Type B pancreatic cell (in vitro differentiated cells): ENCODE measurements at regions not wholly inside any gene's neighbourhood (a gene's known extent, or its start where the extent isn't known, plus 50 kb on each side); places are given as distances from the start of the nearest gene placed in this dataset.
A peak's percentile ranks its signal among the peaks of the same experiment; 100 is the strongest.

Experiments used
- DNase-seq: peaks from one replicate; pipeline ENCODE4 v3.0.0; 2021; ENCODE audit warnings: mixed read lengths; ENCODE audit not compliant: unreplicated experiment; ENCODE audit errors: extremely low spot score
- H3K27ac Mint-ChIP-seq: 2 replicates; pipeline ENCODE4 v1.8.0; 2021; ENCODE audit warnings: mild to moderate bottlenecking, mixed read lengths
- H3K27me3 Mint-ChIP-seq: 2 replicates; pipeline ENCODE4 v1.8.0; 2021; ENCODE audit warnings: mixed read lengths
- H3K36me3 Mint-ChIP-seq: 2 replicates; pipeline ENCODE4 v1.8.0; 2021; ENCODE audit warnings: mixed read lengths
- H3K4me1 Mint-ChIP-seq: one replicate; pipeline ENCODE4 v1.8.0; 2021; ENCODE audit warnings: mixed read lengths; ENCODE audit not compliant: unreplicated experiment
- H3K4me3 Mint-ChIP-seq: 2 replicates; pipeline ENCODE4 v1.8.0; 2021; ENCODE audit warnings: mild to moderate bottlenecking, mixed read lengths
- H3K9me3 Mint-ChIP-seq: 2 replicates; pipeline ENCODE4 v1.8.0; 2021; ENCODE audit warnings: mixed read lengths
- TF ChIP-seq, protein P1 (sequence below): fragments of 200-600 bp; sonication (generic); conservative IDR thresholded peaks from 2 replicates; pipeline ENCODE4 v1.5.0; 2021; ENCODE audit warnings: antibody characterized with exemption, mild to moderate bottlenecking

- H3K27ac Mint-ChIP-seq = no peak overlapping the region
- TF ChIP-seq, protein P1, sequence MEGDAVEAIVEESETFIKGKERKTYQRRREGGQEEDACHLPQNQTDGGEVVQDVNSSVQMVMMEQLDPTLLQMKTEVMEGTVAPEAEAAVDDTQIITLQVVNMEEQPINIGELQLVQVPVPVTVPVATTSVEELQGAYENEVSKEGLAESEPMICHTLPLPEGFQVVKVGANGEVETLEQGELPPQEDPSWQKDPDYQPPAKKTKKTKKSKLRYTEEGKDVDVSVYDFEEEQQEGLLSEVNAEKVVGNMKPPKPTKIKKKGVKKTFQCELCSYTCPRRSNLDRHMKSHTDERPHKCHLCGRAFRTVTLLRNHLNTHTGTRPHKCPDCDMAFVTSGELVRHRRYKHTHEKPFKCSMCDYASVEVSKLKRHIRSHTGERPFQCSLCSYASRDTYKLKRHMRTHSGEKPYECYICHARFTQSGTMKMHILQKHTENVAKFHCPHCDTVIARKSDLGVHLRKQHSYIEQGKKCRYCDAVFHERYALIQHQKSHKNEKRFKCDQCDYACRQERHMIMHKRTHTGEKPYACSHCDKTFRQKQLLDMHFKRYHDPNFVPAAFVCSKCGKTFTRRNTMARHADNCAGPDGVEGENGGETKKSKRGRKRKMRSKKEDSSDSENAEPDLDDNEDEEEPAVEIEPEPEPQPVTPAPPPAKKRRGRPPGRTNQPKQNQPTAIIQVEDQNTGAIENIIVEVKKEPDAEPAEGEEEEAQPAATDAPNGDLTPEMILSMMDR = peak; percentile 51
- H3K9me3 Mint-ChIP-seq = no peaks in the 10 kb centered on the region
- H3K27me3 Mint-ChIP-seq = no peaks in the 10 kb centered on the region
- H3K36me3 Mint-ChIP-seq = no peaks in the 10 kb centered on the region
- no peak overlapping the region for H3K4me3 Mint-ChIP-seq
- no peak for DNase-seq
- peaks cover 3% of the 10 kb centered on the region for H3K4me1 Mint-ChIP-seq
These were observed 72.4 kb upstream of the CXCL12 start for GRCh38 chr10:44457259-44457658.

GRCh38 chr10:44458671-44459413 lies 73.9 kb upstream of the CXCL12 start:
- DNase-seq = no peak
- Mint-ChIP-seq H3K36me3 (no peaks in the 10 kb centered on the region), H3K4me3 (no peak overlapping the region), H3K9me3 (no peaks in the 10 kb centered on the region), H3K27me3 (no peaks in the 10 kb centered on the region), H3K4me1 (peaks cover 16% of the 10 kb centered on the region), H3K27ac (no peak overlapping the region)
- TF ChIP-seq, protein P1 = no peak

DNA sequence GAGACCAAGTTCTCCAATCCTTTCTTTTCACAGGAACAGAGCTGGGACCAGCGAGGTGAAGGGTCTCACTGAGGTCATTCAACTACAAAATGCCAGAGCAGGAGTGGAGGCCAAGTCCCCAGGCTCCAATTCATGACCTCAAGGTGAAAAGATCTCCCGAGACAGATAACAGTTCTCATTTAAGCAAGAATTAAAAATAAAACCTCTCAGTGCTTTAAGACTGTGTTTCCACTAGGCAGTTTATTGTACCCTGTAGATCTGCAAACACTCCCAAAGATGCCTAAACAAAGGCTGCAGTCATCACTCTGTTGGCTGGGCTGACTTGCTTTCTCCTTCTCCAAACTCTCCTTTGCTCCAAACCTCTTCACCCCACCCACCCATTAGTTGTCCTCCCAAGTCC lies 74.8 kb upstream of the CXCL12 start:
- no peak overlapping the region for H3K27ac Mint-ChIP-seq
- no peaks in the 10 kb centered on the region for H3K9me3 Mint-ChIP-seq
- TF ChIP-seq, protein P1 = no peak

GRCh38 chr10:44460416-44460815 lies 75.5 kb upstream of the CXCL12 start:
- H3K9me3 Mint-ChIP-seq = no peaks in the 10 kb centered on the region
- H3K27me3 Mint-ChIP-seq = no peaks in the 10 kb centered on the region
- H3K36me3 Mint-ChIP-seq = no peaks in the 10 kb centered on the region
- TF ChIP-seq, protein P1 = no peak
- DNase-seq = no peak
- peaks cover 28% of the 10 kb centered on the region for H3K4me1 Mint-ChIP-seq
- H3K27ac Mint-ChIP-seq = no peak overlapping the region
- no peak overlapping the region for H3K4me3 Mint-ChIP-seq

More for the DNA sequence above, 74.8 kb upstream of the CXCL12 start:
- no peaks in the 10 kb centered on the region for H3K36me3 Mint-ChIP-seq
- no peaks in the 10 kb centered on the region for H3K27me3 Mint-ChIP-seq
- H3K4me3 Mint-ChIP-seq = no peak overlapping the region
- DNase-seq = no peak
- peaks cover 22% of the 10 kb centered on the region for H3K4me1 Mint-ChIP-seq

DNA sequence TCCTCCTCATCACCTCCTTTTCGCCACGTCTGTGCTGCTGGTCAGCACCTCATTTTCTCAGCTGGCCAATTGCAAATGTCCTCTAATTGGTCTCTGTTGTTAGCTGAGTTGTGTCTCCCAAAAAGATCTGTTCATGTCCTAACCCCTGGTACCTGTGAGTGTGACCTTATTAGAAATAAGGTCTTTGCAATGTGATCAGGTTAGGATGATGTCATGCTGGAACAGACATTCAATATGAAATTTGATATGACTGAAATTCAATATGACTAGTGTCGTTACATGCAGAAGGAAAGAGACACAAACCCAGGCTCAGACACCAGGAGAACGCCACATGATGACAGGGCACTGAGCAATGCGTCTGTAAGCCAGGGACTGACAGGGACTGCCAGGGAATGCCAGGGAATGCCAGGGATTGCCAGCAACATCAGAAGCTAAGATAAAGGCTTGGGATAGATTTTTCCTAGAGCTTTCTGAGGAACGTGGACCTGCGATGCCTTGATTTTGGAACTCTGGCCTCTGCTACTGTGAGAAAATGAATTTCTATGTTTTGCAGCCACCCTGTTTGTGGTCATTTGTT lies 77.5 kb upstream of the CXCL12 start:
- H3K27me3 Mint-ChIP-seq = no peaks in the 10 kb centered on the region
- H3K4me1 Mint-ChIP-seq = peaks cover 43% of the 10 kb centered on the region
- peak overlapping the region; percentile 7 for H3K27ac Mint-ChIP-seq
- TF ChIP-seq, protein P1 = no peak
- no peak for DNase-seq
- H3K36me3 Mint-ChIP-seq = no peaks in the 10 kb centered on the region
- H3K4me3 Mint-ChIP-seq = no peak overlapping the region
- no peaks in the 10 kb centered on the region for H3K9me3 Mint-ChIP-seq
